ENCODE measurements at regions not wholly inside any gene's neighbourhood (a gene's known extent, or its start where the extent isn't known, plus 50 kb on each side); places are given as distances from the start of the nearest gene placed in this dataset.

DNA sequence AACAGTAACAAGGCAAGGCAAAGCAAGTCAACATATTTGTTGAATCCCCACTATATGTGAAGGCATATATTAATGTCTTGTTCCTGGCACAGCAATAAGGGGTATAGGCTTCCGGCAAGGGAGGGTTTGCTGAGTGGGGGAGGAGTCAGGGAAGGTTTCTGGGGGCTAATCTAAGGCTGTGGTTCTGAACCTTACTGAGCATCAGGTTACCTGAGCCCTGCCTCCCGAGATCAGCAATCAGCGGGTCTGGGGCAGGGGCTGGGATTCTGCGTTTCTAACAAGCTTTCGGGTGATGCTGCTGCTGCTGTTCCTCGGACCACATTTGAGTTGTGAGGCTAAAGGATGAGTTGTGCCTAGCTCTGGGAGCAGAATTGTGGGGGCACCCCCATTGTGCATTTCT lies 401.7 kb upstream of the SPRED2 start:
- Mint-ChIP-seq H3K4me1 (no peaks in the 10 kb centered on the region), H3K27ac (no peak overlapping the region), H3K36me3 (peaks cover 0 to 1% (median 0%) of the 10 kb centered on the region in 3 donors)

DNA sequence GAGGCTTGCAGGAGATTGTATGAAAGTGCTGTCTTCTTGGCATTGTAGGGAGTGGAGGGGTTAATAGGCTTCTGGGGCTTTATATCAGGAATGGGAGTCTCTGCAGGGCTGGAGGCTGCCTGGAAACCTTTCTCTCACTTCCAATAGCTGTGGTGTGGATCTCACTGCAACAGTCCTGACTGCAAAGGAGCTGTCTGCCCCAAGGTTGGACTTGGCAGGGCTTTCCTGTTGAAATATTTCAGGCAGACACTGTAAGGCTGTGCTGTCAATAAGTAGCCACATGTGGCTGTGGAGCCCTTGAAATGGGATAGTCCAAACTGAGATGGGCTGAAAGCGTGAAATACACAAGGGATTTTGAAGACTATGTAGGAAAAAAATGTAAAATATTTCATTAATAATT lies 399.1 kb upstream of the SPRED2 start:
- Mint-ChIP-seq H3K9me3 (no peaks in the 10 kb centered on the region), H3K36me3 (peaks cover 0 to 3% (median 0%) of the 10 kb centered on the region in 3 donors), H3K4me3 (no peak overlapping the region), H3K4me1 (no peaks in the 10 kb centered on the region), H3K27me3 (ENCODE audit: low read depth in 3 of 3) (peaks cover 0 to 6% (median 5%) of the 10 kb centered on the region in 3 donors), H3K27ac (no peak overlapping the region)
- DNase-seq, result no peak

More for the DNA sequence above, 401.7 kb upstream of the SPRED2 start:
- H3K9me3 Mint-ChIP-seq, result no peaks in the 10 kb centered on the region
- no peak overlapping the region for H3K4me3 Mint-ChIP-seq
- DNase-seq, result no peak
- H3K27me3 Mint-ChIP-seq (ENCODE audit: low read depth in 3 of 3), result peaks cover 0 to 6% (median 5%) of the 10 kb centered on the region in 3 donors

DNA sequence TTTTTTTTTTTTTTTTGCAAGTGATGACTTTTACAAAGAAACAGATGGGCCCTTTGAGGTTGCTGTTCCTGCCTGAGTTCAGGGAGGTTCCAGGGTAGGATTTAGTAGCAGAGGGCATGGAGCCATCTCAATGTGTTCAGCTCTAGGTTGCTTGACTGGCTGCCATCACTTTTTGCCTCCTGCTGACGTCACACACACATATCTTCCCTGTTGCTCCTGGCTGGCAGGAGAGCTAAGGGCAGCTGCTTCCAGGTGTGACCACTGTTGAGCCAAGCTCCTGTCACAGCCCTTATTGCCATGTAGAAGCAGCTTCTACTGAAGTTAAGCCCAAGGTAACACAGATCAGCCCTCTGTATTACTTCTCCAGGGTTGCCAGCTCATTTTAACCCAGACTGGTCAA lies 394.2 kb upstream of the SPRED2 start:
- H3K4me3 Mint-ChIP-seq, result no peak overlapping the region
- no peaks in the 10 kb centered on the region for H3K4me1 Mint-ChIP-seq
- H3K27ac Mint-ChIP-seq, result no peak overlapping the region
- H3K9me3 Mint-ChIP-seq, result peaks cover 0 to 2% (median 0%) of the 10 kb centered on the region in 6 donors
- DNase-seq, result no peak
- H3K36me3 Mint-ChIP-seq, result peaks cover 0 to 3% (median 0%) of the 10 kb centered on the region in 3 donors
- H3K27me3 Mint-ChIP-seq (ENCODE audit: low read depth in 3 of 3), result peaks cover 0 to 5% (median 2%) of the 10 kb centered on the region in 3 donors

DNA sequence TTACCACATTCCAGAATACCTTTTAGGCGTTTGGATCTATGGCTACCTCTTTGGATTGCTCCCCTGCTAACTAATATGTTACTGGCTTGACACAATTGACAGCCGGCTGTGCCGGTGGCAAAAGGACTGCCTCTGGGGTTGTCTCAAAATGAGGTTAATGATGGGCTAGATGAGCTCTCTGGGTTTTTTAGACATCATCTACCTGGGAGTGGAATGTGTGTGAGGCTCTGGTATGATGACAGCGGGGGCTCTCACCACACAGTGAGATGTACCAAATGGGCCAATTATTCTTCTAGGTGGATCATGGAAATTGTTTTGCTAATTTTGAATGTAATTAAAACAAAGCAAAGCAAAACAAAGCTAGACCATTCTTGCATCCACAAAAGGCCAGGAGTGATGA lies 391.1 kb upstream of the SPRED2 start:
- Mint-ChIP-seq H3K36me3 (no peaks in the 10 kb centered on the region), H3K4me1 (no peaks in the 10 kb centered on the region), H3K4me3 (no peak overlapping the region), H3K27ac (no peak overlapping the region), H3K9me3 (peaks cover 0 to 2% (median 0%) of the 10 kb centered on the region in 6 donors), H3K27me3 (ENCODE audit: low read depth in 3 of 3) (peaks cover 0 to 3% (median 0%) of the 10 kb centered on the region in 3 donors)
- DNase-seq, result no peak

DNA sequence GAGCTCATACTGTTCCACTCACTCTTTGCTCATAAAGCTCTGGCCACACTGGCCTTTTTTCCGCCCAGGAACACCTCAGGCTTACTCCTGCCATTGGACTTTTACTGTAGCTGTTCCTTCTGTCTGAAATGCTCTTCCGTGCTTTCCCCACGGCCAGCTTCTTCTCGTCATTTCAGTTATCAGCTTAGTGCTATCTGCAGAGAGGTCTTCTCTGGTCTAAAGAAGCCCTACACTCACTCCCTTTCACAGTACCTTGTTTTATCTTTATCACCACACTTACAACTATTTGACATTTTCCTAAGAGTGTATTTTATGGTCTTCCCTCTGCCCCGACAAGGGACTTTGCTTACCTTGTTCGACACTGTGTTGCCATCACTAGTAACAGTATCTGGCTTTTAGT lies 388.1 kb upstream of the SPRED2 start:
- Mint-ChIP-seq H3K9me3 (peaks cover 0 to 2% (median 0%) of the 10 kb centered on the region in 6 donors), H3K36me3 (no peaks in the 10 kb centered on the region), H3K27ac (no peak overlapping the region), H3K4me1 (no peaks in the 10 kb centered on the region), H3K4me3 (no peak overlapping the region), H3K27me3 (ENCODE audit: low read depth in 3 of 3) (peaks cover 0 to 1% (median 0%) of the 10 kb centered on the region in 3 donors)
- no peak for DNase-seq

DNA sequence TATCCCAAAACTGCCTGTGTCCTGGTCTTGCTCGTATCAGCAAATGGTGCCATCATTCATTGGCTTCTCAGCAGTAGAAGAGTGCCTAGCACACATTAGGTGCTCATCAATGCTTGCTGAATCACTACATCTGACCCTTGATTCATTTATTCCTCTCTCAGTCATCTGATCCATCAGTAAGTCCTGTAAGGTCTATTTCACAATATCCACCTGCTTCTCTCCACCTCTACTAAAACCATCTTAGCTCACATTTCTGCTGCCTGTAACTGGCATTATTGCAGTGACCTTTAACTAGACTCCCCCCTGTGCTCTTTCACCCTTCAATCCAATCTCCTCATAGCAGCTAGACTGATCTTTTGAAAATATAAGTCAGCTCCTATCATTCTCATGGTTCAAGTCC lies 387.6 kb upstream of the SPRED2 start:
- Mint-ChIP-seq H3K36me3 (no peaks in the 10 kb centered on the region), H3K27ac (no peak overlapping the region), H3K9me3 (peaks cover 0 to 2% (median 0%) of the 10 kb centered on the region in 6 donors), H3K4me3 (no peak overlapping the region), H3K4me1 (no peaks in the 10 kb centered on the region), H3K27me3 (ENCODE audit: low read depth in 3 of 3) (peaks cover 0 to 1% (median 0%) of the 10 kb centered on the region in 3 donors)
- DNase-seq, result no peak

DNA sequence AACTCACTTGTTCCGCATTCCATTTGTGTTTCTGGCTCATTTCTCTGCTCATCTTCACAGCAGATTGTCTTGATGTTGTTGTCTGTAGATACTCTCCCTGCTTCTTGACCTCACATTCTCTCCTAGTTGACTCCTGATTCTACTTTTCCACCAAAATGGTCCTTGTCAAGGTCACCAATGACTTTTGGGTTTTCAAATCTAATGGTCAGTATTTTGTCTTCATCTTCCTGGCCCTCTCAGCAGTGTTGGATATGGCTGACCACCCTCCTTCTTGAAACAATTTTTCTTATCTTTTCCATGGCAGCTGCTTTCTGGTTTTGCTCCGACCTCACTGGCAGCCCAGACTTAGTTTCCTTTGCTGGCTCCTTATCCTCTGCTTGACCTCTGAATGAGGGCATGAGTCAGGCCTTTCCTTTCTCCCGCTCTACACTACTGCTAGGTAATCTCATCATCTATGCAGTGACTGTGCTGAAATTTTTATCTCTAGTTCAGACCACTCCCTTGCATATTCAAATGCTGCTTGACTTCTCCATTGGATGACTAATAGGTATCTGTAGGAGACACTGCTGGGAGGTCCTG lies 386.6 kb upstream of the SPRED2 start:
- Mint-ChIP-seq H3K36me3 (no peaks in the 10 kb centered on the region), H3K9me3 (peaks cover 0 to 2% (median 0%) of the 10 kb centered on the region in 6 donors), H3K4me3 (no peak overlapping the region), H3K27me3 (ENCODE audit: low read depth in 3 of 3) (peaks cover 0 to 1% (median 0%) of the 10 kb centered on the region in 3 donors), H3K4me1 (no peaks in the 10 kb centered on the region), H3K27ac (no peak overlapping the region)
- DNase-seq, result no peak

DNA sequence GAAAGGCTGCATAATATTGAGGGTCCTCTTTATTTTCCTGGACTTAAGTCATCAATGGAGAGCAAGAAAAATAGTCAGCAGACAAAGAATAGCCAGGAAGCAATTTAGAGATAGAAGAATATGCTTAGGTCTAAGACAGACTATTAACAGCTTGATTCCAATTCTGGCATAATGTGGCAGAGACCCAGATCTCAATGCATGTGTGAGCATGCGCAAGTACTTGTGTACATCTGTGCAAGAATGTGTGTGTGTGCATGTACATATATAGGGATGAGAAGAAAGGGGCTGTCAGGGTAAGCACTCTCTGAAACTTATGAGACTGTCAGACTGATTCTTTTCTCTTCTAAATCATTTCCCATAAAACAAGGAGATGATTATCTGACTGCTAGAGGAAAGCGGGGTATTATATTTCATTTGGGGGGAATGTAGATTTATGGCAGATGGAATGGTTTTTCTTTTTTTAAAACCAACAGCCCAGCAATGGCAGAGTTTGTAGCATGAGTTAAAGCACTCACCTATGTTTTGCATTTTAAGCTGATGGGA lies 381.3 kb upstream of the SPRED2 start:
- peaks cover 0 to 4% (median 0%) of the 10 kb centered on the region in 3 donors for H3K27me3 Mint-ChIP-seq (ENCODE audit: low read depth in 3 of 3)
- DNase-seq, result no peak
- H3K4me3 Mint-ChIP-seq, result no peak overlapping the region
- no peaks in the 10 kb centered on the region for H3K4me1 Mint-ChIP-seq
- H3K27ac Mint-ChIP-seq, result no peak overlapping the region
- peaks cover 0 to 2% (median 0%) of the 10 kb centered on the region in 6 donors for H3K9me3 Mint-ChIP-seq
- no peaks in the 10 kb centered on the region for H3K36me3 Mint-ChIP-seq

DNA sequence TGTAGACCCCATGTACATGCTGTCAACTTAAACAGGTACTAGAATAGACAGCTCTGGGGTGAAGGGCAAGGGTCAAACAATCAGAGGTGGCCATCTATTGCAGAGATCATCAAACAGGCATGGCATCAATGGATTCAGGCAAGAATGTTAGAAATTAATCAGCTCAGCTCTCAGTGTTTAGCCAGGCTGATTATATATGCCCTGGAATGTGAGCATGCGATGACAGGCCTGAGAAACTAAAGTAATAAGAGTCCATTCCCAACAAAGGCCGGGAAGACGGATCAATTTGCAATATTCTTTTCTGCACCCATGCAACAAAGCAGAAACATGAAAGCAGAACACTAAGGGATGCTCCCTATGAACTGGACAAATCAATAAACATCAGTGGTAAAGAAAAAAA lies 380.5 kb upstream of the SPRED2 start:
- Mint-ChIP-seq H3K4me3 (no peak overlapping the region), H3K27me3 (ENCODE audit: low read depth in 3 of 3) (peaks cover 0 to 4% (median 0%) of the 10 kb centered on the region in 3 donors), H3K4me1 (no peaks in the 10 kb centered on the region), H3K27ac (no peak overlapping the region), H3K9me3 (peaks cover 0 to 2% (median 0%) of the 10 kb centered on the region in 6 donors), H3K36me3 (no peaks in the 10 kb centered on the region)
- DNase-seq, result no peak

DNA sequence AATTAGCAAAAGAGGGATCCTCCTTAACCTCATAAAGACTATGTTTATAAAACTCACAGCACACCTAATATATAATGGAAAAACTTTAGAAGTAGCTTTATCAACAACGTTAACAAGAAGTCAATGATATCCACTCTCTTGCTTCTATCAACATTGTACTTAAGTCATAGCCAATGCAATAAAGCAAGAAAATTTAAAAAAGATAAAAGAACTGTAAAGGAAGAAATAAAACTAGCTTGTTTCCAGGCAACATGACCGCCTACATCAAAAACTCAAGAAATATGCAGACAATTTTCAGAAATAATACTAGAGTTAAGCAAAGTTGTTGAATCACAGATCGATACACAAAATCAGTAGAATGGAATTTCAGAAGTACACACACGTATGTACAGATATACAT lies 375.5 kb upstream of the SPRED2 start:
- Mint-ChIP-seq H3K27ac (no peak overlapping the region), H3K4me3 (no peak overlapping the region), H3K9me3 (peaks cover 0 to 6% (median 2%) of the 10 kb centered on the region in 6 donors), H3K36me3 (no peaks in the 10 kb centered on the region), H3K27me3 (ENCODE audit: low read depth in 3 of 3) (peaks cover 0 to 4% (median 0%) of the 10 kb centered on the region in 3 donors), H3K4me1 (no peaks in the 10 kb centered on the region)
- no peak for DNase-seq

DNA sequence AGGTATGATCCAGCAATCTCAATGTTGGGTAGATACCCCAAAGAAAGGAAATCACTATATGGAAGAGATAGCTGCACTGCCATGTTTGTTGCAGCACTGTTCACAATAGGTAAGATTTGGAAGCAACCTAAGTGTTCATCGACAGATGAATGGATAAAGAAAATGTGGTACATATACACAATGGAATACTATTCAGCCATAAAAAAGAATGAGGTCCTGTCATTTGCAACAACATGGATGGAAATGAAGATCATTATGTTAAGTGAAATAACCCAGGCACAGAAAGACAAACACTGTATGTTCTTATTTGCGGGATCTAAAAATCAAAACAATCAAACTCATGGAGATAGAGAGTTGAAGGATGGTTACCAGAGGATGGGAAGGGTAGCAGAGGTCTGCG lies 372.4 kb upstream of the SPRED2 start:
- Mint-ChIP-seq H3K4me1 (no peaks in the 10 kb centered on the region), H3K4me3 (no peak overlapping the region), H3K9me3 (peaks cover 0 to 6% (median under 1%) of the 10 kb centered on the region in 6 donors), H3K27ac (no peak overlapping the region), H3K36me3 (no peaks in the 10 kb centered on the region), H3K27me3 (ENCODE audit: low read depth in 3 of 3) (peaks cover 0 to 5% (median 2%) of the 10 kb centered on the region in 3 donors)
- no peak for DNase-seq

DNA sequence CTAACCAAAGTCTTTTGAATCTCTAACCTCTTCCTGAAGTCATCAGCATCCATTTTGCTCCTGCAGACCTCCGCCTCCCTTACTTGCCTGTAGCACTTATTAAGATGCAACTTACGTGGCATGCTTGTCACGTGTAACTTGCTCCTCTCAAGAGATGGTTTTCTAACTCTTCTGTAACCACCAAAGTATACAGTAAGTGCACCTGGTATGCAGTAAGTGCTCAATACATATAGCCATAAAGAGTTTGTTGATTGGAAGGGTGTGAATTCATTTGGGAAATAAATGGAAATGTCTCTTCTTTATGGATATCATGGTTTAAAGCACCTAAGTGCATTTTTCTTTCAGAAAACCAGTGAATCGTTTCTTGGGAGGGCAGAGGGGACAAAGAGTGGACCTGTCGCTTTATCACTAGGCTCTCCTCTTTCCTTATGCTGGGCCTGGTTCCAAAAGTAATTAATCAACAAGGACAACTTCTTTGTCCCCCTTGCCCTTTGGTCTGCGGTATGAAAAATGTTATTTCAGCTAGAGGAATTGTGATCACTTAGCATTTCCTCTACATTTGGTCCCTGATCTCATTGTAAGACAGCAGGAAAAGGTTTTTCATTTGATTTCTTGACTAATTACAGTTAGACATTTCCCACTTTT lies 370.0 kb upstream of the SPRED2 start:
- peaks cover 0 to 6% (median 0%) of the 10 kb centered on the region in 6 donors for H3K9me3 Mint-ChIP-seq
- no peak overlapping the region for H3K4me3 Mint-ChIP-seq
- H3K4me1 Mint-ChIP-seq, result no peaks in the 10 kb centered on the region
- no peaks in the 10 kb centered on the region for H3K36me3 Mint-ChIP-seq
- H3K27ac Mint-ChIP-seq, result no peak overlapping the region
- peaks cover 0 to 5% (median 2%) of the 10 kb centered on the region in 3 donors for H3K27me3 Mint-ChIP-seq (ENCODE audit: low read depth in 3 of 3)
- no peak for DNase-seq

DNA sequence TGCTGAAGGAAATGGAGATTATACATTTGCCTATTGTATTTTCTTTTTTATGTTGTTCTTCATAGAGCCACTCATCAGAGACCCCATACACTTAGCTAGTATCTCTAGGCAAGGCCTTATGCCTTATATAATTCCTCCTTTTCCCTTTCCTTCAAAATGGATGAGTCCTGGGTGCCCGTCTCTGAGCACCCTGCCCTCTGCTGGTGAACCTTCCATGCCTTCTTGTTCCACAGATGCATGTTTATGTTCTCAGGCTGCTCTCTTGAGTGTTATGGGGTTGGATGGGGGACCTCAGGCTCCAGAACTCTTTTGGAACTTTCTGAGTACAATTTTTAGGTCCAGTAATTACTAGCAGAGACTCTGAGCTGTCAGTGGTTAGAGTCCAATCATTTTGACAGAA lies 368.6 kb upstream of the SPRED2 start:
- H3K36me3 Mint-ChIP-seq, result no peaks in the 10 kb centered on the region
- no peak overlapping the region for H3K27ac Mint-ChIP-seq
- peaks cover 0 to 7% (median 2%) of the 10 kb centered on the region in 3 donors for H3K27me3 Mint-ChIP-seq (ENCODE audit: low read depth in 3 of 3)
- H3K4me3 Mint-ChIP-seq, result no peak overlapping the region
- no peaks in the 10 kb centered on the region for H3K4me1 Mint-ChIP-seq
- peaks cover 0 to 6% (median 0%) of the 10 kb centered on the region in 6 donors for H3K9me3 Mint-ChIP-seq
- no peak for DNase-seq

DNA sequence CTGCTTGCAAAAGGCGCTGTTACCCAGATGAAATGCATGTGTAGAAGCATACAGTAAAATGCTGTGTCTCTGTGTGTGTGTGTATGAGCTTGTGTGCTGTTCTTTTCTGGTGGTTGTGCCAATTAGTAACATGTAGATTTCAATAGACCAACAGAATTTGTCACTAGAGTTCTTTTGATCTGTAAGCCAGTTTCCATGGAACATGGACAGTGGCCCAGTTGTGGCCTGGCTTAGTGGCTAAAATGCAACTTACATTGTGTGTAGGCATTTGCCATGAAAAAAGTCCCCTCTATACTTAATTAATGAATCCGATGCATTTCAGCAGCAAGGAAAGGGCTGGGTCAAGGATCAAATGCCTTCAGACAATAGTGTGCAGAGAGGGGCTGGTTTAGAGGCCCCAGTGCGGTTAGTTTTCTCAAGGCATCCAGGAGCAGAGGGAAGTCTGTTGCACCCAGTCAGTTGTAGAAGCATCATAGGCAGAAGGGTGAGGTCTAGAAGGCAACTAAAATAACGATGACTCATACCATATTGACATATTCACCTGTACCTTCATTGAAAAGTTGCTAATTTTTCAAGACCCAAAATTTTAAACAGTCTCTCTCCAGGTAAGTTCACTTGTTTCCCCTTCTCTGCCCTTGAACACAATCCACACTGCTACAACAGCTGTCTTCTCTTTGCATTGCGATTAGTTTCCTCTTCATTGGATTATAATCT lies 366.9 kb upstream of the SPRED2 start:
- no peaks in the 10 kb centered on the region for H3K4me1 Mint-ChIP-seq
- peaks cover 0 to 7% (median 3%) of the 10 kb centered on the region in 3 donors for H3K27me3 Mint-ChIP-seq (ENCODE audit: low read depth in 3 of 3)
- H3K4me3 Mint-ChIP-seq, result no peak overlapping the region
- H3K9me3 Mint-ChIP-seq, result peaks cover 0 to 9% (median 0%) of the 10 kb centered on the region in 6 donors
- DNase-seq, result no peak
- no peaks in the 10 kb centered on the region for H3K36me3 Mint-ChIP-seq
- no peak overlapping the region for H3K27ac Mint-ChIP-seq
